DLD1 (cell line): ENCODE measurements at regions not wholly inside any gene's neighbourhood (a gene's known extent, or its start where the extent isn't known, plus 50 kb on each side); places are given as distances from the start of the nearest gene placed in this dataset.

Experiments
- in situ Hi-C: cut with HindIII; loops from 2 replicates; pipeline ENCODE4 v1.10.0; 2017; ENCODE audit warnings: low sequenced_read_pairs

DNA sequence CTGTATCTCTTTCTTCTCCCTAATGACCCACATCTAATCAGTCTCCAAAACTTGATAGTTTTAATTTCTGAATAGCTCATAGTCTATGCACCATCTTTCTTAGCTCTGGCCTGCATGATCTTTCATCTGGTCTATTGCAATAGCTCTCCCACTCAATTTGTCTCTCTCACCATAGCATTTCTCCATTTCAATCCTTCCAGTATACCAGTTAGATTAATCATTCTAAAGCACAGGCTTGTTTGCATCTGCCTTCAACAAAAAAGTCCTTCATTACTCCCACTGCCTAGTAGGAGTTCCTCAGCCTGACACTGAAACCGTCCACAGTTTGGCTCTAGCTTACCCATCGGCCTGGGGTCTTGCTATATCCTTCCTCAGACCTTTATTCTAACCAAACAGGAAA lies 344.9 kb downstream of the ENC1 start:
- in situ Hi-C loops, result no loop called here

DNA sequence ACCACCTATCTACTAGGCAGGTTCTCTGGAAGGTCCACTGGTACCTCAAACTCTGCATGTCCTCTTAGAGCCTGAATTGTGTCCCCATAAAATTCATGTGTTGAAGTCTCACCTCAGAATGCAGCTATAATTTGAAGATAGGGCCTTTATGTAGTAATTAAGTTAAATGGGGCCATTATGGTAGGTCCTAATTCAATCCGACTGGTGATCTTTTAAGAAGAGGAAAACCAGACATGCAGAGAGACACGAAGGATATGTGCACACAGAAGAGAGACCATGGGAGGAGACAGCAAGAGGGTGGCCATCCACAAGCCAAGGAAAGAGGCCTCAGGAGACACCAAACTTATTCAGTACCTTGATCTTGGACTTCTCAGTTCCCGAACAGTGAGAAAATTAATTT lies 345.4 kb downstream of the ENC1 start:
- in situ Hi-C loops, result no loop called here

DNA sequence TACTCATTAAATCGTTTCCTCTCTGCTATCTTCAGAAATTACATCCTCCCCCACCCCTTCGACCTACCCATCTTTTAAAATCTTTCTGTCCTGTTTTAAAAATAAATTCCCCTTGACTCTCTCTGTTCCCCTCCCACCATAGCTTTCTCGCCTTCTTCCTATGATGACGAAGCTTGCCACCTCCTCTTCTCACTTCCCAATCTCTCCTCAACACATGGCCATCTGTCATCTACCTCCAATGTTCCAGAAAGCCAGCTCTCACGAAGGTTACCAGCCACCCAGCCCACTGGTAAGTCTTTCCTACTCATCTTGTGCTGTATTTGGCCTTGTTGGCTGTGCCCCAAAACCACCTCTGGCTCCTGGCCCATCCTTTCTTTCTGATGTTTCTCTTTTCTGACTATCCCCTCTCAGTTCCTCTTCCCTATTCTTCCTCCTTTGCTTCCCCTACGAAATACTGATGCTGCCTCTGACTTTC lies 346.3 kb downstream of the ENC1 start:
- in situ Hi-C loops, result no loop called here

DNA sequence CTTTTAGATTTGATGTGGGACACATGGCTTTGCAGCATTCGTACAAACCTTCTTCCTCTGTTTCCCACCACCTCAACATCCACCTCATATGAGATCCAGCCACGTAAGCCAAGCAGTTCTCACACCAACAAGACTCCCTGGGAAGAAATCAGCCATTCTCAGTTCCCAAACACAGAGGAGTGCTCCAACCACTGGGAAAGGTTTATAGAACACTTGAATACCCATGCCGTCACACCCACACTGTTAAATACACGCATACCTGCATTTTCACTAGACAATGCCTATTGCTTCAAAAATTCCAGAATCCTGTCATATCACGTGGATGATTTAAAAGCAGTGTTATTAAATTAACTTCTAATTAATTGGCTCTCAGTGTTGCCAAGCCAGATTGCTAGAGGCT lies 347.3 kb downstream of the ENC1 start:
- in situ Hi-C loops, result no loop called here

DNA sequence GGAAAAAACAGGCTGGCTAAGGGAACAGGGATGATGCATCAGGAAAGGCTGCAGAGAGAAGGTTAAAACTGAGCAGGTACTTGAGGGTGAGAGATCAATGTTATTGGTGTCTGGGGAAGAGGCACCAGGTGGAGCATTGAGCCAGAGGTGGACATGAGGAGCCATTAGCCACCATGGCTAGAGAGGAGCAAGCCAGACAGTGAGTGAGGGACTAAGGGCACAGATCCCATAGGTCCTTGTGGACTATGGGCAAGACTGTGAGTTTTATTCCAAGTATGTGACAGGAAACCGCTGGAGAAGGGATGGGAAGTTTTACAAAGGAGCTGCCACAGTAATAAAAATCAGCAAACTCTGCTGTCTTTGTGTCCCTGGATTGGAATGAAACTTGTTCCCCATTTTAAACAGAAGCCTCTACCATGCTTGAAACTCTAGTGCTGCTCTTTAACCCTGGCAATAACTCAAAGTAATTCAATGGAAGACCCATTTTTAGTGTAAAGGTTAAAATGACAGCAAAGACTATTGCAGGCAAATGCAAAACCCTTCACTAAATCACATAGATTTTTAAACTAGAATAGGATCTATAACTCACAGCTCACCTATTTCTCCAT lies 349.8 kb downstream of the ENC1 start:
- in situ Hi-C loops, result no loop called here

DNA sequence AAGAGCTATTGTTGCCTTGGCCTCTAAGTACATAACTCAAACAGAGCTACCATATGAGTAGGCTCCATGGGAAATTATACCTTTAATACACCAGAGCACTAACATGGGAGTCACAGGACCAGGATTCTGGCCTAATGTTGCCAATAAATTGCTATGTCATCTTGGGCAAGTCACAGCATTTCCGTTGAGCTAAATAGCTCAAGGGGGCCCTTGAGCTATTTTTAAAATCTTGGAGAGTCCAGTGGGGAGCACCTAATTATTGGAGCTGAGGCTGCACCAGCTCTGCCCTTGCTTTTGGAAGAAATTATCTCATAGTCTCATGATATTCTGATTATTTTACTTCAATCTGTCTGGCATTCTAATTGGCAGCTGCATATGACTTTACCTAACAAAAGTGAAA lies 350.8 kb downstream of the ENC1 start:
- in situ Hi-C loops, result no loop called here

DNA sequence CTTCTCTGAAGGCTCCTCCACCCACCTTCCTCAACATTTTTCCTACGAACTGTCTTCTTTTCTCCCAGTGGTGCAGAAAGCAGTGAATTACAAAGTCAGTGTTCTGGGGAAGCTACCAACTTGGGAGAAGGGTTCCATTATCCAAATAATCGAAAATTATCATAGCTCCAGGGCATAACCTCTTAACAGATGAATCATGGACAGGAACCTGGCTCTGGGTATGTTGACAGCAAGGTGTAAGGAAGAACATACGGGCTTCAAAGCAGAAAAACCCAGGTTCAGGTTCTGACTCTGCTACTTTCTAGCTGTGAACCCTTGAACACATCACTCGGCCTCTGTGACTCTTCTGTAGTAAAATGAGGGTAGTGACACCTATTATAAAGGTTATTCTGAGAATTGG lies 351.3 kb downstream of the ENC1 start:
- in situ Hi-C loops, result no loop called here

DNA sequence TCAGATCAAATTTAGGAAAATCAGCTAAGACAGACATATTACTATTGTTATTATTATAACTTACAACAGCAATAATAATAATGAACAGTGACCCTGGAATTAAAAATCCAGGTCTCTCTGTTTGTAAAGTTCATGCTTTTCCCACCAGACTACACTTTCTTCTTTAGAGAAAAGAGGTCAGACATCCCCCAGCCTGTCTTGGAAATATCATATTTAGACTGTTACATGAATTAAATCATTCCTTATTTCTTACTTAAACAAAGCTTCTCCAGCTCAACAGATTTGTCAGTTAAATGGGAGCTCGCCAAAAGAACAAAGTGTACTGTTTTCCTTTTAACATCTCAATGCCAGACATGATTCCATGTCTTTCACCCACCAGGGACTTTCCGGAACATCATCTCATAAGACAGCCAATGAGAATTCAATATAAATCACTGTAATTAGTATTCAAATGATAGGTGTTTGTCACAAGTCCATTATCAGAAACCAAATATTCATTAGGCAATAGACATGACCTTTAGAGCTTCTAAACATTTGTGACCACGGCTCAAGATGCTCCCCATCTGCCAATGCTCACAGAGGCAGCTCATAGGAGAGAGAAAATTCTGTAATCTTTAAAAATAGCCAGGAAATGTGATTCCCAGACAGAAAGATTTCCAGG lies 351.9 kb downstream of the ENC1 start:
- in situ Hi-C loops, result no loop called here

DNA sequence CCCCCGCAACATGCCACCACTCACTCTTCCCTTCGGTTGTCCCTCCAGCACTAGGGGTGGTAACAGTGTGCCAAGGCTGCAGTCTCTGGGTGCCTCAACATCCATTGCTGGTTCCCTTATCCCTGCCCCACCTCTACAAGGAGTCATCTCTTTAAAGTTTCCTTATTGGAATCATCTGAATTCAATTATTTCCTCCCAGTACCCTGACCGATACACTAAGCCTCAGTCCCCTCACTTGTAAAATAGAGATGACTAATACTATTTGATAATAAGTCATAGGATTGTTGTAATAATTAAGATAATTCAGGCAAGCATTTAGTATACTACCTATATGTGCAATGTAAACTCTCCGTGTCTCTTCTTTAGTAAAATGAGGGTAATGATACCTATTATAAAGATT lies 352.5 kb downstream of the ENC1 start:
- in situ Hi-C loops, result no loop called here

DNA sequence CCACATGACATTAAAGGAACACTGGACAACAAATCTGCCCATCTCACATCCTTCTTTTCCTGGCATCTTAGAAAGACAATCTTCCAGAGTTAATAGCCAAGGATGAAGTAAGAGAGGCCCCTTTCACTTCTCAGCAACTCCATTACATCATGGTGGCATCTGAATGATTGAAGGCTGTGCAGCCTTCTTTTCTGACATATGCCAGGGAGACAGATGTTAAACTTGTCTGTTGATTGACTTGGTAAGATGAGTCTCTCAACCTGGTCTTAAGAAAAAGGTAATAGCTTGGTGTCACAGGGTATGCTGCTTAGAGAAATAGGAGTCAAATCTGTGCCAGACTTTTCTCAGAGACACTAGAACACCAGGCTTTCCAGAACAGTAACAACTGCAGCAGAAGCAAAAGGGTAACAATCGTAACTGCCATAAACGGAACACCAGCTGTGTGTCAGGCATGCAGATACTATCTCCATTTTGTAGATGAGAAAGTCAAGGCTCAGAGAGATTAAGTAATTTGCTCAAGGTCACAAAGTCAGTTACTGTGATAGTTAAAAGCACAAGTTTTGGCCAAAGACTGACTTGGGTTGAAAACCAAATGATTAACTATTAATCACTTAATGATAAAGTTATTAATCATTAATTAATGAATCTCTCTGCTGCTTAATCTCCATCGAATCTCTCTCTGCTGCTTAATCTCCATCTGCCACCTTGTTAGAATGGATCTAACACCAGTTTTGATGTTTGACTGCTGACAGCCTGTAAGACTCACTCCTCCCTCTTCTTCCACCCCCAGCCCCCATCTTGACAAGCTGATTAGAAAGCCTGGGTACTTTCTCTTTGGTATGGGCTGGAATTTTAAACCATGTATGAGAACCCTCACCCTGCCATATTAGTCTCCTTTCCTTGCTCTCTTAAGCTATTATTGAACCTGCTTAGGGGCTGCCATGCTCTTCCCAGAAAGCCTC lies 353.5 kb downstream of the ENC1 start:
- in situ Hi-C loops, result no loop called here

DNA sequence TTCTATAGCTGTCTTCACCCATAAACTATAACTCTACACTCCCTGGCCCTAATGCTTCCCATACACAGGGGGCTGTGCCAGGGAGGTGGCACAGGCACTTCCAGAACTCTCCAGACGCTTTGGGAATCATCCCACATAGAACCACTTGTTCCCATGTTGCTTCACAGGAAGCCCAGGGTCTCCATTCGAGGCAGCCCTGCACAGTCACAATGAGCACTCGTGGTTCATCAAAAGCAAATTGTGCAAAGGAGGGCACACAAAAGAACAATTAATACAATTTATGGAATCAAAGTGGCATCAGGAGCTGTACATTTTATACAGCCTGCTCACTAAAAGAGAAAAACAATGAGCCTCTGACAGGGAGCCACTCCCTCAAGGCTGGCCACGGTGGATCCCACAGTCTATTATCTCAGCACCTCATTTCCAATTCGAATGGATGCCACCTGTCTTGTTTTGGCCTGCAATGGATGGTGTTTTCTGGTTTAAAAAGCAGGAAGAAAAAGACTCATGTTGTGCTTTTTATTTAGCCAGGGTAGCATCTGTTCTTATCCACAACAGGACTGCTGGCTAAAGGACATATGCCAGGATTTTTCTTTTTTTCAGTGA lies 354.8 kb downstream of the ENC1 start:
- in situ Hi-C loops, result no loop called here

DNA sequence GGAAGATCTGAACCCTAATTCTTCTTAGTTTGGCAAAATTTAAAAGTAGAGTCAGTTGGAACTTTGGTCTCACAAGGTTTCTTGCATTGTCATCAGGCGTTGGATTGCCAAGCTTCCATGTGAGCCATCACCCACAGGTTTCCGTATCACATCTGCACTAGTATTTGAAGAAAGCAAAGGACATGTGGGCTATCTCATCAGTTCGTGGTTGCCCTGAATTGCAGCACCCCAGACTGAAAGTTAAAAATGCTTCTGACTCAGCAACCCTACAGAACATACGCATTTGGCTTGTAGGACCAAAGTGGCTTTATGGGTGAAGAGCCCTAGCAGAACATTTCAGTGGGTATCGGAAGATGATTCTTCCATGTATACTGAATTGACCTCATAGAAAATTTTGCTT lies 358.0 kb downstream of the ENC1 start:
- in situ Hi-C loops, result no loop called here

DNA sequence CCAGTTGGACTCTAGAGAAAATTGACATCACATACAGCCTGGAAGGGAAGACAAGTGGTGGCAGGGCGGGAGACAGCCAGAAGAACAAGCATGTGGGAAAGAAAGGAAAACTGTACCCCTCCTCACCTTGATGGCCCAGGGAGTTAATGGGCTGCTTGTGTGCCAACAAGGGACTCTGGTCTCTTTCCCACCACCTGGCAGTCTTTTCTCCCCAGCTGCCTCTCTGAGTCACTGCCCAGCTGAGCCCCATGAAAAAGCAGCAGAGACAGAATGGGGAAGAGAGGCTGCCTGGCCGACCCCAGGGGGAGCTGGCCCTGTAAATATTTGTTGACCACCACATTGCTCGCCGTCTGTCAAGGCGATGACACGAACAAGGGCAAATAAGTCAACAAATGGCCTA lies 359.4 kb downstream of the ENC1 start:
- in situ Hi-C loops, result no loop called here

DNA sequence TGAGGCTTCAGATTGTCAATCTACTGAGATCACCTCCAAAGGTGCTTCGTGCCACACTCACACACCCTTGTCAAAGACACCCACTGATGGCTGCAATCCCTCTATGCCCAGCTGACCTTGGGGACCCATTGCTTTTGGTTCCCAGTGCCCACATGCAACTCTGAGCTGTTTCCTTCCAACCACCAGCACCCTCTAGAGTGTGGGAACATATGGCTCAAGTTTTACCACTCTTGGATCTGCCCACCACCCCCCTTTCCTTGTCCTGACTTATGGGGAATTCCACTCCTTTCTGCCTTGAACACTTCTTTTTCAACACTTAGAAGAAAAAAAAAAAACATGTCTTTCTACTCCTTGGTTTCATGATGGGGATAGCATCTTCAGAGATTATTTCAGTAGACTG lies 360.2 kb downstream of the ENC1 start:
- in situ Hi-C loops, result no loop called here

DNA sequence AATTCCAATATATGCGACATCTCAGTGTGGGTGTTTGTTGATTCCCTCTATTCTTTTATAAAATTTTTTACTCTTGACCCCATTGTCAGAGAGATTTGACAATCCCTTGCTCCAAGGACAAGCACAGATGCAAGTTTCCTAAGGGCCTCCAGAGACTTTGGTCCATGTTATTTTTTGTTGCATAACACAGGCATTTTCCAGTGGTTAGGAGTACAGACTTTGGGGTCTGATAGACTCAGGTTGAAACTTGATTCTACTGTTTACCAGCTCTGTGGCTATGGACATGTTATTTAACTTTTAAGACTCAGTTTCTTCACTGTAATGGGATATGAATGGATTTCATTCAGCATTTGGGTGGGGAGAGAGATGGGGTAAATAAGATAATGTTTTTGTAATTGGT lies 361.3 kb downstream of the ENC1 start:
- in situ Hi-C loops, result no loop called here

DNA sequence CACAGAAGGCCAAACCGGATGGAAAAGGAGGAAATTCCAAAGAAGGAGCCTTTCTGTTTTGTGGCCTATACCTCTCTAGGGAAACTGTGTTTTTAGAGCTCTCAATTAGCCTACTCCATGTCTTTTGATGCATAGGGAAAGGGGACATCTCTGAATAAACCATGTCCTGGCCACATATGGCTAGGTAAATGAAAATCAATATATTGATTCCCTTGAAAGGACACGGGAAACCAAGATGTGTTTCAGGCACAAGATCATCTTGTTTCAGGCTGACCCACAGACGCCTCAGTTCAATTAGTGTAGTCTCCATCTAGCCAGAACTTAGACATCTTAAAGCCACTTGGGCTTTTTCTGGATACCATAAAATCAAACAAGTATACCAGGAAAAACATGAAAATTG lies 363.1 kb downstream of the ENC1 start:
- in situ Hi-C loops, result no loop called here

DNA sequence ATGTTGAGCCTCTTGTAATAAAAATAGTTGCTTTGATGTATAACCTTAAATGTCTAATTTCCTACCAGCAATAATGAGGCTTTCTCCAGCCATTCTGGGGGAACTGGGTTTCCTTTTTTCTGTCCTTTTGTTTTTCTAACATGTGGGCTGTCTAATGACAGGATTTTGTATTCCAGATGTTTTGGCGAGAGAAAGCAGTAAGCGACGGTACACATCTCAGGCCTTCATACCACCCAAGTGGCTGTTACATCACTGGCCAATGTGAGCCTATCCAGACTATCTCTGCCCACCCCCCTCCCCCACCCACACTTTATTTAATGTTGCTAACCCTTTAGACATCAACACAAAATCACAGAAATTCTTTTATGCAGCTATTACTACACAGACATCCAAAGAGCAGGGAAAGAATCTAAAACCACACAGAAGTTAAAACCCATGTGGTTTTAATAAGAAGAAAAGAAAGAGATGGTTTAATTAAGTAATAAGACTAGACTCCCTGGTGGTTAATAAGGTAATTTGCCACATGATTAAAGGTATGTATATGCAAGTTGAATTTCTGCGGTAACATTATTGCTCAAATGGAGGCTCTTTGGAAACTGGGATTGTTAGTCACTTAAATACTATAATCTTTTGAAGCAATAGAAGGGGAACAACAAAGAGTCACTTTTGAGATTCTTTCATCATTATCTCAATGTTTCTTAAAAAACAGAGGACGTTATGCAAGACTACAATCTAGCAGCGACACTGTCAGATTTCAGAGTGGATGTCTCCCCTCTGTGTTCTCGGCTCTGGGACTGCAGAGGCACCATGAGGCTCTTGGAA lies 365.1 kb downstream of the ENC1 start:
- in situ Hi-C loops, result no loop called here

DNA sequence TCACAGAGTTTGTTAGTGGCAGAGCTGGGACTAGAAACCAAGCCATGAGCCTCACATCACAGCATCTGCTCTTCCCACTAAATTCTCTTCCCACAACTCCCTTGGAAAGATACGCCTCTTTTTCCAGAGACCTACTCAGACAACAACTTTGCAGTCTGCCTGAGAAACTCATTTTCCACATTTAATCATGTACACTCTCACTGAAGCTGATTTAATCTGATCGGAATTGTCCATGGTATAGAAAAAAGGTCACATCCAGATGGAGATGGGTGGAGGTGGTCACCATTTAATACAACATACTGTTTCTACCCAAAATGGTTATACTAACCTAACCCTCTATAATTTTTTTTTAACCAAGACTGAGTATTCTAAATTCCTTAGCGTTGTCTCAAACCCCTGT lies 366.2 kb downstream of the ENC1 start:
- in situ Hi-C loops, result no loop called here

DNA sequence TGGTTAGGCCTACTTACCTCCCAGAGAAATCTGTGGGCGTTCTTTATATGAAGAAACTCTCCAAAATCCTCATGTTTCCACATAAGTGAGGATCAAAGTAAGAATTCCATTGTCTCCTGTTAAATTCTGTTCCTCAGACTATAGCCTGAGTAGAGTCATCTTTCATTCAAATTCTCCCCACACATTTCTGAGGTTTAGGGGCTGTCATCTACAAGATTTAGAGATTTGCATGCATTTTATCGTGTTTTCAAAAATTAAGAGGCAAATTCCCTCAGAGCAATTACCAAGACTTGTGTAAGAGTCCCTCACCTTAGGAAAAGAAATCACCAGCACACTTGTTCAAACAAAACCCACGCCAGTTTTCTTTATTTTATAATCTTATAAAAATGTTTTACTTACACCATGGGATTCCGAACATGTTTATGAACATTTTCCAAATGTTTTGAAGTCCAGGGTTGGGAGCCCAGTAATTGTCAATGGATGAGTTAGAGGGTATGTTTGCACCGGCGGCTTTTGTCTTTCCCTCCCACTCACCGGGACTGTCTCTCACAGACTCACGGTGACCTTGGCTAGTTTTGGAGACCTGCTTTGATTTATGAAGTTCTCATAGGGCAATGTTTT lies 367.6 kb downstream of the ENC1 start:
- in situ Hi-C loops, result no loop called here
